Tibial artery (tissue), 4 donors: ENCODE measurements at regions not wholly inside any gene's neighbourhood (a gene's known extent, or its start where the extent isn't known, plus 50 kb on each side); places are given as distances from the start of the nearest gene placed in this dataset.

Experiments used
- DNase-seq, 2 donors: peaks; one replicate each; pipeline ENCODE4 v3.0.0-alpha.2; 2019
- H3K27ac ChIP-seq, 2 donors: fragments of 200-600 bp; sonication (generic) in 1 of 2; 1 replicate in 1 of 2; 2 replicates in 1 of 2; pipeline ENCODE4 v1.5.1; 2018 to 2019; ENCODE audit warnings: mild to moderate bottlenecking in 1 of 2
- H3K27me3 ChIP-seq, 2 donors: fragments of 200-600 bp; sonication (generic) in 1 of 2; one replicate each; pipeline versions ENCODE4 v1.5.1 to v1.6.0; 2016 to 2019
- H3K36me3 ChIP-seq, 3 donors: fragments of 200-600 bp; sonication (generic) in 2 of 3; one replicate each; pipeline ENCODE4 v1.5.1; 2016 to 2019; ENCODE audit warnings: mild to moderate bottlenecking in 2 of 3
- H3K4me1 ChIP-seq, 4 donors: fragments of 200-600 bp; sonication (generic) in 2 of 4; 1 replicate in 3 of 4; 2 replicates in 1 of 4; pipeline ENCODE4 v1.5.1; 2016 to 2019
- H3K4me3 ChIP-seq, 2 donors: fragments of 200-600 bp; sonication (generic) in 1 of 2; 1 replicate in 1 of 2; 2 replicates in 1 of 2; pipeline ENCODE4 v1.5.1; 2018 to 2019; ENCODE audit warnings: mild to moderate bottlenecking in 2 of 2
- H3K9me3 ChIP-seq, 3 donors: fragments of 200-600 bp; sonication (generic) in 1 of 3; one replicate each; pipeline ENCODE4 v1.5.1; 2016 to 2019
- CTCF ChIP-seq, 2 experiments: fragments of 200-600 bp in 1 of 2; fragments of 450-650 bp in 1 of 2; IDR thresholded peaks; one replicate each; pipeline ENCODE4 v1.5.1; 2017 to 2019; ENCODE audit warnings: antibody characterized with exemption in 2 of 2, mild to moderate bottlenecking in 1 of 2, moderate library complexity in 1 of 2
- intact Hi-C: fragments of 100-400 bp; cut with DNase I; formaldehyde crosslinking; loops from one replicate; pipeline ENCODE4 v1.15.0; 2023; ENCODE audit warnings: low total_unique reads

DNA sequence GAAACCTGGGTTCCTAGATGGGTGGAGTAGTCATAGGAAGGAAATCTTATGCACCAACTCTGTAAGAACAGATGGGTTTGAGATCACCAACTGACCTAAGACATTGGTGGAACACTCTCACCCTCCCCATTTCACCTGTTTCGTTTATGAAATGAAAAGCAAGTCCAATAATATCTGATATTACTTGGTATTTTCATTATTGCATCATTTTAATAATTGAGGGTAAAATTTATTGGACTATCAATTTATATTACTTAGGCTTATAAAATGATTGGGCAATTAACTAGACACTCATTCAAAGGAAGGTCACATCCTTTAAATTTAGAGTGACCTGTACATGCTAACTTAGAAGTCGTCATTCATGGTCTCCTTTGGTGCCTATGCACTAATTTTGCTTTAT is 503.9 kb downstream of the TAFA4 start:
- intact Hi-C loops, result no loop called here
- H3K36me3 ChIP-seq, result no peaks in the 10 kb centered on the region
- TF ChIP-seq CTCF (IDR thresholded peaks at IDR 0.05), result no peak
- no peak for DNase-seq
- no peaks in the 10 kb centered on the region for H3K27me3 ChIP-seq
- H3K27ac ChIP-seq, result no peak overlapping the region
- H3K9me3 ChIP-seq, result no peaks in the 10 kb centered on the region
- H3K4me1 ChIP-seq, result no peaks in the 10 kb centered on the region
- H3K4me3 ChIP-seq, result no peak overlapping the region

DNA sequence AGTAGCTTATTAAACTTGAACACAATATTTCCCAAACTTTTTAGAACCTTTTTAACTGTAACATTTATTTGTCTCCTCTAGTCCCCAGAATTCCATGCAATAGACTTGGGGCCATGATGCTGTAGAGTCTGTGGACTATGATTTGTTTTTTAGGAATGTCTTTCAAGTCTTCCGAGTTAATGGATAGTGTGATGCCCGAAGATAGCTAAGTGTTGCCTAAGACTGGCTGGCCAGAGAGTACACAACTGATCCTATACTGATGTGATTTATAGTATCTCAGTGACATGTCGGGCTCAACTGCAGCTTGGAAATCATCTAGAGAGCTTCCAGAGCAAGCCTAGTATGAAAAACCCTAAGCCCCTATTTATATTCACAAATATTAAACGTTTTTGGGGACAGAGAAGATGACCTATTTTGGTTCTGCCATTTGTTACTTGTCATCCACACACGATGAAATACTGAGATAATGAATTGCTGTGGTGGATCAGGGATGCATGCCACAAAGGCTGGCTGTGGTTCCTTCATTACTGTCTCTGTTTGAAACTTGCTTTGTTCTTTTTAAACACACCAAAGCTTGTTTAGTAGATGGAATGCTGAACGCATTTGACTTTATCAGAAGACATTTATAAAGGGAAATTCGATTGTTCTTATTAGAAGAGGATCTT is 507.4 kb downstream of the TAFA4 start:
- TF ChIP-seq CTCF (IDR thresholded peaks at IDR 0.05), result no peak
- H3K27me3 ChIP-seq, result no peaks in the 10 kb centered on the region
- DNase-seq, result no peak
- no peaks in the 10 kb centered on the region for H3K4me1 ChIP-seq
- H3K9me3 ChIP-seq, result no peaks in the 10 kb centered on the region
- intact Hi-C loops, result no loop called here
- no peaks in the 10 kb centered on the region for H3K36me3 ChIP-seq
- no peak overlapping the region for H3K27ac ChIP-seq
- H3K4me3 ChIP-seq, result no peak overlapping the region

DNA sequence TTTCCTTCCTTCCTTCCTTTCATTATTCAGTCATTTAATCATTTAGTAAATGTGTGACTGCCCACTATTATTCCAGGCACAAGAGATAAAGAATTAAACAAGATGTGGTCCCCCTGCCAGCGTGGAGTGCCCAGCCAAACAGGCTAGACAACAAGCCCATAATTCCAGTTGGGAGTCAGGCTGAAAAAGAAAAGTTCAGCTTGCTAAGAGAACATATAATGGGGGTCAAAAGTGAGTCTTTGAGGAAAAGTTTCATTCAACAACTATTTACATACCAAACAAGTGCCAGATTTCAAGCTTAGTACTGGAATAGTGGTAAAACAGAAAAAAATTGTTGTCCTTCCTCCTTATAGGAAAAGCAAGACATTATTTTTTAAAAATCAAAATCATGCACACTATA is 523.7 kb downstream of the TAFA4 start:
- DNase-seq, result no peak
- Histone ChIP-seq H3K4me3 (no peak overlapping the region), H3K9me3 (no peaks in the 10 kb centered on the region), H3K27ac (no peak overlapping the region), H3K27me3 (no peaks in the 10 kb centered on the region), H3K4me1 (no peaks in the 10 kb centered on the region), H3K36me3 (no peaks in the 10 kb centered on the region)
- no peak for TF ChIP-seq CTCF (IDR thresholded peaks at IDR 0.05)
- intact Hi-C loops, result no loop called here

DNA sequence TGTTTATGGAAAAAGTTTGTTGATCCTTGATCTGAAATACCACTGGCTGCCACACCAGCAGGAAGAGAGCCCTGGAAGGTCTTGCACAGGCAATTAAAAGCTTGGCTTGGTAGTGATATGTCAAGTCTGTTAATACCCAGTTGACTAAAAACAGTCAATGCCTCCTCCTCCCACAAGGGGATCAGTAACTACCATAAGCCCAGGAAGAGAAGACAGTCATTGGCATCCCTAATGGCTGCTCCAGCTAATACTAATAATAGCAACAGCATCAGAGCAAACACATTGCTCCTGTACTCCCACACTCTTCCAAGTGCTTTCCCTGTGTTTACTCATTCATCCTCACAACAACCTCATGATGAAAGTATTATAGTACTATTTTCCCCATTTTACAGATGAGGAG is 528.6 kb downstream of the TAFA4 start:
- H3K27ac ChIP-seq, result no peak overlapping the region
- TF ChIP-seq CTCF (IDR thresholded peaks at IDR 0.05), result no peak
- no peak overlapping the region for H3K4me3 ChIP-seq
- intact Hi-C loops, result no loop called here
- H3K27me3 ChIP-seq, result no peaks in the 10 kb centered on the region
- DNase-seq, result no peak
- H3K36me3 ChIP-seq, result no peaks in the 10 kb centered on the region
- no peaks in the 10 kb centered on the region for H3K9me3 ChIP-seq
- H3K4me1 ChIP-seq, result no peaks in the 10 kb centered on the region

DNA sequence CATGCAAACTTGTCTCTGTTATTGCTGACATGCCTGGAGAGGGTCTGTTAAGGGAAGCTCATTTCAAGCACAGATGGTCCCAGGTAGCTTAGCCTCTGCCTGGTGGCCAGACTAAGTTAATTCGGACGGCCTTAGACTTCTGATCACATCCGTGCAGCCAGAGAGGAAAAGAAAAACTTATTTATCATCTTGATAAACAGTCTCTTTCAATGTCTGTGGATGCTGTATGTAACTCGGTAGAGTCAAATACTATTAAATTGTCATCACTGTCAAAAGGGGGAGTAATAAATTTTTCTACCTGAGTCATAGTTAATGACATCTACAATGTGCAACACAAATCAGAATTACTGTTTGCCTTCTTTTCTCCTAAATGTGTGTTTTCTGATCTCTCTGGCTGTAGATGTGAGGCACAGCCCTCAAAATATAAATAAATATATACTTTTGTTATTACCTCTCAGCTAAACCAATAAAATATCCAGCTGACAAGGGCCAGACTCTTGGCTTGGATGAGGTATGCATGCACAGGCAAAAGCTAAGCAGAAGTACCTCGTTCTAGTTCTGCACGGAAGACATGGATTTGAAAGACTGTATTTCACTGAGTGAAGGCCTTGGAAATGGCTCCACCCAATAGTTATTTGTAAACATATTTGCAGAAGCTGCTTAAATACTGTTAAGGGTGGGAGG is 530.0 kb downstream of the TAFA4 start:
- H3K27me3 ChIP-seq, result no peaks in the 10 kb centered on the region
- intact Hi-C loops, result no loop called here

More for the DNA sequence above, 530.0 kb downstream of the TAFA4 start:
- TF ChIP-seq CTCF (IDR thresholded peaks at IDR 0.05), result no peak
- H3K9me3 ChIP-seq, result no peaks in the 10 kb centered on the region
- H3K36me3 ChIP-seq, result no peaks in the 10 kb centered on the region
- no peaks in the 10 kb centered on the region for H3K4me1 ChIP-seq
- no peak overlapping the region for H3K4me3 ChIP-seq
- no peak for DNase-seq
- H3K27ac ChIP-seq, result no peak overlapping the region
